Retinal pigment epithelial cell (primary cell): ENCODE measurements at regions not wholly inside any gene's neighbourhood (a gene's known extent, or its start where the extent isn't known, plus 50 kb on each side); places are given as distances from the start of the nearest gene placed in this dataset.

Source experiments
- DNase-seq: peaks from one replicate; pipeline ENCODE4 v3.0.0-alpha.2; 2010; ENCODE audit warnings: low read depth
- H3K4me3 ChIP-seq: 2 replicates; pipeline ENCODE4 v1.5.1; 2011; ENCODE audit warnings: mild to moderate bottlenecking, low read length, control low read depth, moderate library complexity
- CTCF ChIP-seq: conservative IDR thresholded peaks from 2 replicates; pipeline ENCODE4 v1.5.1; 2011; ENCODE audit warnings: low read depth, low read length, control low read depth, inconsistent platforms

GRCh38 chr3:25151281-25151902 lies 276.7 kb upstream of the RARB start:
- TF ChIP-seq CTCF = no peak
- H3K4me3 ChIP-seq = no peak overlapping the region
- no peak for DNase-seq

GRCh38 chr3:25151903-25152295 lies 276.2 kb upstream of the RARB start:
- TF ChIP-seq CTCF = no peak
- no peak overlapping the region for H3K4me3 ChIP-seq
- no peak for DNase-seq

- no peak for TF ChIP-seq CTCF
- no peak for DNase-seq
- no peak overlapping the region for H3K4me3 ChIP-seq
These were observed 274.9 kb upstream of the RARB start for GRCh38 chr3:25153136-25153535.

- no peak overlapping the region for H3K4me3 ChIP-seq
- no peak for TF ChIP-seq CTCF
- no peak for DNase-seq
These were observed 274.5 kb upstream of the RARB start for GRCh38 chr3:25153561-25153960.

- DNase-seq = no peak
- TF ChIP-seq CTCF = no peak
- no peak overlapping the region for H3K4me3 ChIP-seq
These were observed 272.2 kb upstream of the RARB start for GRCh38 chr3:25155652-25156471.

GRCh38 chr3:25156626-25157025 lies 271.4 kb upstream of the RARB start:
- peak; percentile 76 for DNase-seq
- no peak for TF ChIP-seq CTCF
- H3K4me3 ChIP-seq = no peak overlapping the region

- no peak for DNase-seq
- no peak for TF ChIP-seq CTCF
- no peak overlapping the region for H3K4me3 ChIP-seq
These were observed 262.8 kb upstream of the RARB start for GRCh38 chr3:25165306-25165705.
